Pancreas (tissue), 10 donors: ENCODE measurements at regions not wholly inside any gene's neighbourhood (a gene's known extent, or its start where the extent isn't known, plus 50 kb on each side); places are given as distances from the start of the nearest gene placed in this dataset.
A peak's percentile ranks its signal among the peaks of the same experiment; 100 is the strongest.
"Not testable (repeated sequence)": the region's sequence is repeated elsewhere in the genome, so short reads cannot be mapped to it uniquely, and the experiment has no call there.

Experiments used
- ATAC-seq, 4 donors: fragments of 200-7000 bp; cut with Tn5 transposase; one replicate each; pipeline versions ENCODE4 v1.8.0 to v1.9.1; 2020; ENCODE audit warnings: mild to moderate bottlenecking in 4 of 4, moderate library complexity in 4 of 4
- DNase-seq, 6 donors: peaks; one replicate each; pipeline ENCODE4 v3.0.0-alpha.2; 2020
- FAIRE-seq: peaks from 2 replicates; lab custom pipeline; 2012; peaks lifted over from hg19 to GRCh38; lab: Jason Lieb, UNC
- H3K27ac ChIP-seq, 4 donors: fragments of 200-600 bp; sonication (generic); 1 replicate in 3 of 4; 2 replicates in 1 of 4; pipeline versions ENCODE4 v1.5.0 to v1.8.0; 2020
- H3K27me3 ChIP-seq, 4 donors: fragments of 200-600 bp; one replicate each; pipeline ENCODE4 v1.8.0; 2021
- H3K36me3 ChIP-seq, 3 donors: fragments of 200-600 bp; sonication (generic) in 1 of 3; one replicate each; pipeline versions ENCODE4 v1.5.0 to v1.8.0; 2020 to 2021
- H3K4me1 ChIP-seq, 3 donors: fragments of 200-600 bp; one replicate each; pipeline ENCODE4 v1.8.0; 2021
- H3K4me3 ChIP-seq, 4 donors: fragments of 200-600 bp; sonication (generic) in 2 of 4; one replicate each; pipeline versions ENCODE4 v1.5.0 to v1.8.0; 2020 to 2021
- H3K9me3 ChIP-seq, 4 donors: fragments of 200-600 bp; one replicate each; pipeline ENCODE4 v1.8.0; 2021
- WGBS, 2 donors: extraction: QIAGEN DNeasy Blood & Tissue Kit; methylation state at CpG; one replicate each; pipeline ENCODE4 v1.1.7; 2013; 5-methylcytosine and 5-hydroxymethylcytosine counted together
- intact Hi-C, 3 donors: fragments of 100-400 bp; cut with DNase I; formaldehyde crosslinking; loops; one replicate each; pipeline versions ENCODE4 v1.11.1 to v1.14.2; 2022
- donor health status: healthy with polysubstance abuse.
- donor health status: DM: no; HTN: no; CAD: no; lungs with moderate emphysema.
- donor health status: DM: no; HTN: no; CAD: no.
- donor health status: control.
- donor health status: control.
- donor health status: Bipolar disorder and iron deficiency.
- donor health status: DM: yes; HTN: yes; CAD: no.
- donor health status: DM: no; HTN: no; CAD: no.
- donor health status: DM: no; HTN: no; CAD: no.
- donor health status: DM: yes; HTN: yes; CAD: no.

- H3K36me3 ChIP-seq, H3K4me1 ChIP-seq, H3K27ac ChIP-seq, H3K27me3 ChIP-seq, intact Hi-C loops, ATAC-seq, H3K4me3 ChIP-seq, H3K9me3 ChIP-seq, FAIRE-seq: not testable (repeated sequence)
- peak in 1 of 6 donors; percentile 65 for DNase-seq
- WGBS, 2 donors, result 82 to 89% methylated on average over 24 to 30 of the region's 33 CpGs
These were observed 249.9 kb upstream of the ZNF722 start for GRCh38 chr7:63748571-63749302.

GRCh38 chr7:63752446-63752845 lies 246.2 kb upstream of the ZNF722 start:
- H3K4me3 ChIP-seq, intact Hi-C loops, ATAC-seq, H3K27me3 ChIP-seq, H3K36me3 ChIP-seq, DNase-seq, H3K9me3 ChIP-seq, H3K4me1 ChIP-seq, H3K27ac ChIP-seq, FAIRE-seq: not testable (repeated sequence)
- 74 to 100% methylated on average over 4 to 13 of the region's 18 CpGs for WGBS, 2 donors

GRCh38 chr7:63753160-63753559 lies 245.5 kb upstream of the ZNF722 start:
- DNase-seq, result peak in 1 of 6 donors; percentile 47
- H3K36me3 ChIP-seq, FAIRE-seq, H3K4me1 ChIP-seq, H3K4me3 ChIP-seq, H3K27me3 ChIP-seq, H3K9me3 ChIP-seq, ATAC-seq, intact Hi-C loops, H3K27ac ChIP-seq: not testable (repeated sequence)
- 73% methylated on average over 2 of the region's 22 CpGs; no CpG with 5 or more reads in 1 of the 2 donors for WGBS, 2 donors

- FAIRE-seq, H3K9me3 ChIP-seq, H3K27me3 ChIP-seq, H3K36me3 ChIP-seq, H3K27ac ChIP-seq, intact Hi-C loops, ATAC-seq, H3K4me1 ChIP-seq, DNase-seq, H3K4me3 ChIP-seq: not testable (repeated sequence)
- 91 to 96% methylated on average over 12 to 15 of the region's 29 CpGs for WGBS, 2 donors
These were observed 238.4 kb upstream of the ZNF722 start for GRCh38 chr7:63760202-63760601.

GRCh38 chr7:63765541-63765940 lies 233.1 kb upstream of the ZNF722 start:
- H3K4me1 ChIP-seq, H3K36me3 ChIP-seq, FAIRE-seq, H3K9me3 ChIP-seq, H3K27ac ChIP-seq, H3K4me3 ChIP-seq, intact Hi-C loops, H3K27me3 ChIP-seq, ATAC-seq: not testable (repeated sequence)
- 72 to 75% methylated on average over 13 of the region's 13 CpGs for WGBS, 2 donors
- peak in 1 of 6 donors; percentile 47 for DNase-seq

GRCh38 chr7:63766197-63766596 lies 232.5 kb upstream of the ZNF722 start:
- H3K4me3 ChIP-seq, H3K9me3 ChIP-seq, intact Hi-C loops, H3K36me3 ChIP-seq, H3K27me3 ChIP-seq, FAIRE-seq, ATAC-seq, H3K27ac ChIP-seq, H3K4me1 ChIP-seq: not testable (repeated sequence)
- DNase-seq, result peak in 1 of 6 donors; percentile 69
- WGBS, 2 donors, result 82 to 89% methylated on average over 20 to 23 of the region's 23 CpGs

- DNase-seq, result peak in 1 of 6 donors; percentile 35
- H3K9me3 ChIP-seq, FAIRE-seq, ATAC-seq, H3K4me1 ChIP-seq, H3K27ac ChIP-seq, H3K36me3 ChIP-seq, intact Hi-C loops, H3K27me3 ChIP-seq, H3K4me3 ChIP-seq: not testable (repeated sequence)
- WGBS, 2 donors, result 54 to 64% methylated on average over 10 of the region's 10 CpGs
These were observed 228.5 kb upstream of the ZNF722 start for GRCh38 chr7:63770162-63770561.

- peak in 1 of 6 donors; percentile 53 for DNase-seq
- H3K4me3 ChIP-seq, FAIRE-seq, H3K36me3 ChIP-seq, H3K27ac ChIP-seq, ATAC-seq, H3K9me3 ChIP-seq, intact Hi-C loops, H3K4me1 ChIP-seq, H3K27me3 ChIP-seq: not testable (repeated sequence)
- 67 to 75% methylated on average over 21 to 25 of the region's 26 CpGs for WGBS, 2 donors
These were observed 227.1 kb upstream of the ZNF722 start for GRCh38 chr7:63771389-63772085.
